IMR-90 (cell line): ENCODE measurements at regions not wholly inside any gene's neighbourhood (a gene's known extent, or its start where the extent isn't known, plus 50 kb on each side); places are given as distances from the start of the nearest gene placed in this dataset.

Experiments used
- ATAC-seq: fragments of 200-7000 bp; cut with Tn5 transposase; 2 replicates; pipeline ENCODE4 v1.9.1; 2020; ENCODE audit warnings: low read depth, mild to moderate bottlenecking, moderate library complexity
- BruUV-seq: library from RNA; stranded (reverse); fragments of 400-500 nt; replicated peaks from 2 replicates; lab custom pipeline; 2021; lab: Mats Ljungman, UMichigan
- CTCF ChIA-PET: fragments of 300-600 bp; formaldehyde crosslinking; extraction: SDS; loops from one replicate; lab custom pipeline; 2021; ENCODE audit warnings: antibody characterized with exemption; lab: Yijun Ruan, JAX
- POLR2A ChIA-PET: fragments of 300-600 bp; sonication (Branson Sonifier 250); formaldehyde crosslinking; loops from one replicate; lab custom pipeline; 2022; ENCODE audit warnings: antibody characterized with exemption; ENCODE audit not compliant: unreplicated experiment; lab: Charles Lee
- DNase-seq: peaks from one replicate; pipeline ENCODE4 v3.0.0; 2013
- H2AFZ ChIP-seq: replicated peaks from 2 replicates; pipeline ENCODE3; 2013; ENCODE audit warnings: low read length, mild to moderate bottlenecking; ENCODE audit not compliant: poor library complexity
- H2AK5ac ChIP-seq: 2 replicates; pipeline ENCODE4 v1.6.1; 2013; ENCODE audit warnings: low read depth, low read length, inconsistent platforms
- H2AK9ac ChIP-seq: replicated peaks from 2 replicates; pipeline ENCODE3; 2013; ENCODE audit warnings: mild to moderate bottlenecking, low read depth, low read length, moderate library complexity; ENCODE audit not compliant: poor library complexity
- H2BK120ac ChIP-seq: 2 replicates; pipeline ENCODE4 v1.6.1; 2013; ENCODE audit warnings: low read depth, low read length, inconsistent platforms
- H2BK15ac ChIP-seq: 3 replicates; pipeline ENCODE4 v1.6.1; 2013; ENCODE audit warnings: low read depth, low read length, inconsistent platforms
- H2BK20ac ChIP-seq: 2 replicates; pipeline ENCODE4 v1.6.1; 2013; ENCODE audit warnings: low read depth, mild to moderate bottlenecking, inconsistent platforms, low read length, moderate library complexity
- H2BK5ac ChIP-seq: 2 replicates; pipeline ENCODE4 v1.6.1; 2013; ENCODE audit warnings: mild to moderate bottlenecking, low read depth, low read length, inconsistent platforms; ENCODE audit not compliant: poor library complexity, severe bottlenecking
- H3K14ac ChIP-seq: replicated peaks from 2 replicates; pipeline ENCODE4 v1.6.1; 2013; ENCODE audit warnings: low read depth, low read length, inconsistent platforms
- H3K18ac ChIP-seq: 2 replicates; pipeline ENCODE4 v1.6.1; 2013; ENCODE audit warnings: low read depth, low read length, control low read depth
- H3K23ac ChIP-seq: 2 replicates; pipeline ENCODE4 v1.6.1; 2013; ENCODE audit warnings: low read depth, low read length, inconsistent platforms
- H3K27ac ChIP-seq: 2 replicates; pipeline ENCODE4 v1.5.1; 2013; ENCODE audit warnings: mild to moderate bottlenecking, control low read depth, low read length; ENCODE audit not compliant: insufficient read depth
- H3K27me3 ChIP-seq: 2 replicates; pipeline ENCODE4 v1.6.1; 2013; ENCODE audit warnings: low read length; ENCODE audit not compliant: control insufficient read depth, insufficient read depth
- H3K36me3 ChIP-seq: 2 replicates; pipeline ENCODE4 v1.6.1; 2013; ENCODE audit warnings: low read length, mixed read lengths; ENCODE audit not compliant: control insufficient read depth, insufficient read depth
- H3K4ac ChIP-seq: 2 replicates; pipeline ENCODE4 v1.6.1; 2013; ENCODE audit warnings: low read depth, low read length, inconsistent platforms
- H3K4me1 ChIP-seq: 2 replicates; pipeline ENCODE4 v1.6.1; 2013; ENCODE audit warnings: low read length, mixed read lengths; ENCODE audit not compliant: control insufficient read depth, insufficient read depth
- H3K4me2 ChIP-seq: 2 replicates; pipeline ENCODE4 v1.6.1; 2013; ENCODE audit warnings: low read depth, mild to moderate bottlenecking, control low read depth, low read length, moderate library complexity
- H3K4me3 ChIP-seq: 2 replicates; pipeline ENCODE4 v1.5.1; 2013; ENCODE audit warnings: low read depth, mild to moderate bottlenecking, control low read depth, low read length, moderate library complexity; ENCODE audit not compliant: insufficient read depth
- H3K56ac ChIP-seq: 2 replicates; pipeline ENCODE4 v1.6.1; 2013; ENCODE audit warnings: low read length, inconsistent platforms; ENCODE audit not compliant: insufficient read depth; ENCODE audit errors: extremely low read depth
- H3K79me1 ChIP-seq, 2 experiments: 2 replicates each; pipeline ENCODE4 v1.6.1; 2013; ENCODE audit warnings: low read length in 2 of 2, inconsistent platforms in 1 of 2, low read depth in 1 of 2
- H3K9ac ChIP-seq: 2 replicates; pipeline ENCODE4 v1.6.1; 2013; ENCODE audit warnings: low read depth, low read length, control low read depth
- H3K9me1 ChIP-seq: 2 replicates; pipeline ENCODE4 v1.6.1; 2013; ENCODE audit warnings: low read length, inconsistent platforms; ENCODE audit not compliant: insufficient read depth
- H3K9me3 ChIP-seq: 2 replicates; pipeline ENCODE4 v1.6.1; 2013; ENCODE audit warnings: low read length; ENCODE audit not compliant: control insufficient read depth, insufficient read depth
- H4K20me1 ChIP-seq: 2 replicates; pipeline ENCODE4 v1.6.1; 2013; ENCODE audit warnings: low read length, inconsistent platforms; ENCODE audit not compliant: insufficient read depth
- H4K5ac ChIP-seq: 2 replicates; pipeline ENCODE4 v1.6.1; 2013; ENCODE audit warnings: mild to moderate bottlenecking, low read depth, low read length, control low read depth
- H4K8ac ChIP-seq, 2 experiments: 2 replicates each; pipeline ENCODE4 v1.6.1; 2013; ENCODE audit warnings: low read depth in 2 of 2, low read length in 2 of 2, control low read depth in 1 of 2, inconsistent platforms in 1 of 2
- H4K91ac ChIP-seq: 2 replicates; pipeline ENCODE4 v1.6.1; 2013; ENCODE audit warnings: low read depth, low read length, inconsistent platforms; ENCODE audit not compliant: insufficient read depth
- BHLHE40 ChIP-seq: fragments of 150-350 bp; IDR thresholded peaks from 2 replicates; pipeline ENCODE4 v1.6.1; 2016; ENCODE audit warnings: mild to moderate bottlenecking, low read depth, low read length
- CEBPB ChIP-seq: IDR thresholded peaks from 2 replicates; pipeline ENCODE4 v1.6.1; 2012; ENCODE audit warnings: low read depth, low read length, improper control_type of control experiment
- CHD1 ChIP-seq: IDR thresholded peaks from 2 replicates; pipeline ENCODE4 v1.6.1; 2012; ENCODE audit warnings: low read depth, low read length, improper control_type of control experiment
- CTCF ChIP-seq: conservative IDR thresholded peaks from 2 replicates; pipeline ENCODE4 v1.5.1; 2012; ENCODE audit warnings: mild to moderate bottlenecking, low read depth, low read length, improper control_type of control experiment
- ELK1 ChIP-seq: fragments of 150-350 bp; IDR thresholded peaks from 2 replicates; pipeline ENCODE4 v1.6.1; 2016; ENCODE audit warnings: low read depth, mild to moderate bottlenecking, low read length, moderate library complexity, borderline replicate concordance
- FOS ChIP-seq: fragments of 150-350 bp; IDR thresholded peaks from 2 replicates; pipeline ENCODE4 v1.6.1; 2016; ENCODE audit warnings: low read depth, low read length
- MAFK ChIP-seq: IDR thresholded peaks from 2 replicates; pipeline ENCODE4 v1.6.1; 2012; ENCODE audit warnings: low read depth, low read length, improper control_type of control experiment
- MAZ ChIP-seq: IDR thresholded peaks from 2 replicates; pipeline ENCODE4 v1.6.1; 2012; ENCODE audit warnings: low read depth, mild to moderate bottlenecking, low read length, improper control_type of control experiment, moderate library complexity, borderline replicate concordance
- MXI1 ChIP-seq: IDR thresholded peaks from 2 replicates; pipeline ENCODE4 v1.6.1; 2012; ENCODE audit warnings: low read depth, mild to moderate bottlenecking, low read length, moderate library complexity, borderline replicate concordance
- NFE2L2 ChIP-seq: fragments of 150-350 bp; IDR thresholded peaks from 2 replicates; pipeline ENCODE4 v1.6.1; 2016; ENCODE audit warnings: low read depth, mild to moderate bottlenecking, low read length
- POLR2A ChIP-seq: IDR thresholded peaks from 2 replicates; pipeline ENCODE4 v1.6.1; 2012; ENCODE audit warnings: mild to moderate bottlenecking, low read depth, low read length
- RAD21 ChIP-seq: IDR thresholded peaks from 2 replicates; pipeline ENCODE4 v1.6.1; 2012; ENCODE audit warnings: low read length, improper control_type of control experiment
- RCOR1 ChIP-seq: IDR thresholded peaks from 2 replicates; pipeline ENCODE4 v1.6.1; 2012; ENCODE audit warnings: mild to moderate bottlenecking, low read length, improper control_type of control experiment; ENCODE audit not compliant: insufficient replicate concordance
- RFX5 ChIP-seq: IDR thresholded peaks from 2 replicates; pipeline ENCODE4 v1.8.0; 2012; ENCODE audit warnings: low read depth, mild to moderate bottlenecking, low read length, moderate library complexity
- SMC3 ChIP-seq: fragments of 150-350 bp; IDR thresholded peaks from 2 replicates; pipeline ENCODE4 v1.6.1; 2016; ENCODE audit warnings: low read depth, mild to moderate bottlenecking, antibody characterized with exemption, low read length, moderate library complexity
- USF2 ChIP-seq: fragments of 150-350 bp; IDR thresholded peaks from 2 replicates; pipeline ENCODE4 v1.6.1; 2017; ENCODE audit warnings: mild to moderate bottlenecking, antibody characterized with exemption, low read length, low read depth
- WGBS, 2 experiments: methylation state at CpG; one replicate each; pipeline versions ENCODE4 v1.1.5 to v1.1.7; 2013; ENCODE audit warnings: missing lambda C conversion rate in 2 of 2; ENCODE audit not compliant: insufficient read length in 1 of 2; ENCODE audit errors: extremely low coverage in 2 of 2; 5-methylcytosine and 5-hydroxymethylcytosine counted together
- dilution Hi-C: fragments of 300-500 bp; cut with HindIII; formaldehyde crosslinking; loops from one replicate; pipeline ENCODE4 v1.14.3; 2018; ENCODE audit warnings: low sequenced_read_pairs; ENCODE audit not compliant: unreplicated experiment
- in situ Hi-C: fragments of 300-500 bp; cut with MboI; formaldehyde crosslinking; loops from 3 replicates; pipeline ENCODE4 v1.14.3; 2019; ENCODE audit warnings: low sequenced_read_pairs, inconsistent platforms, mixed read lengths
- intact Hi-C: fragments of 100-400 bp; cut with micrococcal nuclease; formaldehyde crosslinking; loops from 2 replicates; pipeline ENCODE4 v1.10.0; 2022

GRCh38 chr2:118599141-118599540 is 248.3 kb downstream of the EN1 start:
- POLR2A ChIA-PET: no interaction called here
- Histone ChIP-seq H3K27ac (no peak overlapping the region), H3K18ac (no peak overlapping the region), H2BK20ac (no peak overlapping the region), H3K56ac (no peak overlapping the region), H3K4me1 (no peaks in the 10 kb centered on the region), H4K8ac (no peak overlapping the region), H4K20me1 (no peaks in the 10 kb centered on the region), H3K4me3 (no peak overlapping the region), H2BK5ac (no peak overlapping the region), H3K4ac (no peak overlapping the region), H2AFZ (no peak overlapping the region), H4K5ac (no peak overlapping the region), H3K9ac (no peak overlapping the region), H3K9me1 (no peaks in the 10 kb centered on the region), H2AK5ac (no peak overlapping the region), H3K4me2 (no peak overlapping the region), H3K79me1 (no peaks in the 10 kb centered on the region), H3K27me3 (no peaks in the 10 kb centered on the region), H3K9me3 (no peaks in the 10 kb centered on the region), H3K36me3 (no peaks in the 10 kb centered on the region), H2AK9ac (no peak overlapping the region), H2BK120ac (no peak overlapping the region), H3K14ac (no peak overlapping the region), H2BK15ac (no peak overlapping the region), H3K23ac (no peak overlapping the region), H4K91ac (no peak overlapping the region)
- no peak for ATAC-seq
- BruUV-seq: no TSS peak
- CTCF ChIA-PET: no interaction called here
- in situ Hi-C loops (no loop called here), dilution Hi-C loops (no loop called here), intact Hi-C loops (no loop called here)
- no peak for TF ChIP-seq BHLHE40
- TF ChIP-seq CTCF: no peak
- TF ChIP-seq MAZ: no peak
- TF ChIP-seq FOS: no peak
- TF ChIP-seq RFX5: no peak
- TF ChIP-seq POLR2A: no peak
- TF ChIP-seq ELK1: no peak
- no peak for TF ChIP-seq SMC3
- TF ChIP-seq RAD21: no peak
- TF ChIP-seq MAFK: no peak
- no peak for TF ChIP-seq USF2
- TF ChIP-seq RCOR1: no peak
- TF ChIP-seq MXI1: no peak
- no peak for TF ChIP-seq CEBPB
- no peak for TF ChIP-seq CHD1
- no peak for TF ChIP-seq NFE2L2
- DNase-seq: no peak
- no CpG with 5 or more reads among the region's 3 CpGs for WGBS, 2 experiments
